G401.6 (cell line): ENCODE measurements at regions not wholly inside any gene's neighbourhood (a gene's known extent, or its start where the extent isn't known, plus 50 kb on each side); places are given as distances from the start of the nearest gene placed in this dataset.
"Not testable (repeated sequence)": the region's sequence is repeated elsewhere in the genome, so short reads cannot be mapped to it uniquely, and the experiment has no call there.

Experiments
- FAIRE-seq: peaks from 2 replicates; lab custom pipeline; 2012; peaks lifted over from hg19 to GRCh38; lab: Jason Lieb, UNC

DNA sequence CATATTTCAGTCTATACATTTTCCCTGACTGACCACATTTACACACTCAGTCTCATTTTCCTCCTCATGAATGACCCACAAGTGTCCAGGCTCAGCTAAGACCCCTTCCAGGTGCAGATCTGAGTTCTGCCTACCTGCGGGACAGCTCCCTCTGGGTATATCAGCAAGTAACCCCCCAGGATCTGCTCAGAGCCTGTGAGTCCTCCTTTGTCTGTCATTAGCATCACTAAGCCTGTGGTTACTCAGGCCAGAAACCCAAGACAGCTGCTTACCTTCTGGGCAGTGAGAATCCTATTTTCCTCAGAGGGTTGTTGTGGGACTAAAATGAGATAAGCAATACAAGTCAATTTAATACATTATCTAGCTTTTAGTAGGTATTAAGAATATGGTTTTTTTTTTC is 487.6 kb upstream of the BOD1L1 start:
- no peak for FAIRE-seq

GRCh38 chr4:14117575-14118238 is 490.2 kb upstream of the BOD1L1 start:
- FAIRE-seq: no peak

DNA sequence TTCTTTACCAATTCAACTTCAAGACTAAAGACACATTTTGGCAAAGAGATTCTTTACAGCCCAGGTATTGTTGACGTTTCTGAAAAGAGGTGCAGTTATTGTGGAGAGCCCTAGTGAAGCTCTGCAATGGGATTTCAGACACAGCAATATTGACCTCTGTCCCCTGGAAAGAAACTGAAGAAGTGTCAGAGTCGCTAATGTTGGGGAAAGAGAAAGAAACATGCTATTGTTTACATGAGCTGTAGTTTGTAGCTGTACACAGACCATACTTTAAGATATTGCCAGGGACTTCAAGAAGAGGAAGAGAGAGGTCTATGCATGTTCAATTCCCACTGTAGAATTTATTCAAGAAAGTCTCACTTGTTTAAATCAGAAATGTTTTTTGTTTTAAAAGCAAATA is 497.3 kb upstream of the BOD1L1 start:
- no peak for FAIRE-seq

- no peak for FAIRE-seq
Observed at GRCh38 chr4:14125375-14126129, 498.0 kb upstream of the BOD1L1 start.

DNA sequence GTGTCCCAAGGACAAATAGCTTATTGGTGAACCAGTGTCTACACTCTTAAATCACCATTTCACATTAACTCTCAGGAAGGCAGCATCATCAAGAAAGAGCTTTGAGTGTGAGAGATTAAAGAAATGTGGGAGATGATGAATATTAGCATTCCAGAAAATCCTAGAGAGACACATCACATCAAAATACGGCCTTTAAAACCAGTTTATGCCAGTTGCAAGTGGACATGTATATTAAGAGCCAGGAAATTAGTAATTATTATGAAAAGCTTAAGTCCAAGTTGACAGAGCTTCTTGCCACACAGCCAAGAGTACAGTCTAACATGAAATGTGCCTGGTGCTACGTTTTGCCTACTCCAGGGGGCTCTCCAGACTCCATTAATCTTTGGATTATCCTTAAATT is 503.0 kb upstream of the BOD1L1 start:
- no peak for FAIRE-seq

GRCh38 chr4:14131335-14131734 is 503.8 kb upstream of the BOD1L1 start:
- FAIRE-seq: no peak

DNA sequence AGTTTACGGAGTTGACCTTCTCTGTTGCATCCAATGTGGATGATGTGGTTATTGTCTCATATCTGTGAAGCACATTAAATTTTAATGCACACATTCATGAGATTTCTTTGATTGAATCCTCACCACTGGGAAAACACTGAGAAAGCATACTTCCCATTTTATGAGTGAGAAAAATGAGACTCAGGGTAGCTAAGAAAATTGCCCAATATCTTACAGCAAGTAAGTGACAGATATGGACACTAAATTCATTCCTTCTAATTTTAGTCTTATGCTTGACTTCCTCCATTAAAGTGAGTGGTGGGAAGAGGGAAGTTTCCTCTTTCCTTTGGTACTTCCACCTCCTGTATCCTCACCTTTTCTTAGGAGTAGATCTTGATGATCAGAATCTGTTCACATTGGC is 504.8 kb upstream of the BOD1L1 start:
- FAIRE-seq: no peak

DNA sequence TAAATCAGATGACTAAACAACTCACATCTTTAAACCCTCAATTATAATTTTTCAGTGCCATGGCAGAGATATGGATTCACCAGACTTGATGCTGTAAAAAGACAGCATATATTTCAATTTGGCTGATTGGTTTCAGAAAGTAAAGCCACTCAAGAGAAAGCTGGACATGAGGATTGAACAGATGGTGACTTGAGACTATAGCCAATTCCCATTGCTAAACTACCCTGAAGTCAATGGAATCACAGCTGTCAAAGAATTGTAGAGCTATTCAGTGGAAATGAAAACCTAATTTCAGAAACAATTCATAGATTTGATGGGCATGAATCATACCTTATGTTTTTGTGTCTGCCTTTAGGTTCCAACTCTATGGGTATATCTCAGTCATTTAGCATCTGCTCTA is 510.6 kb upstream of the BOD1L1 start:
- FAIRE-seq: no peak

DNA sequence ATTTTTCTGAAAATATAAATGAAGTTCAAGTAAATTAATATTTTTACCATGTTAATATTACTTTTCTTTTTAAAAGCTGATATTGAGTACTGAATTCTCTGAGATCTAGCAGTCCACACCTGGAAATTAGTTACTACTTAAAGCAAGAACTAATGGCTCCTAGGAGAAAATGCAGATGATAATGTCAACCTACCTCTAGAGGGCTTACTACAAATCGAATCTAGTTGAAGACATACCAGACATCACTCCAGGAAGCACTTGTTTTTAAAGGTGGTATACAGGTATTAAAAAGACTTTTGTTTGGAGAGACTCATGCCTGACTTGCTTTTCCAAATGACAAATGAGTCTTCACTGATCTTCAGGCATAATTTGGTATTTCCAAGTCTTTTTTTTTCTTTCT is 516.4 kb upstream of the BOD1L1 start:
- no peak for FAIRE-seq

GRCh38 chr4:14149176-14150053 is 521.9 kb upstream of the BOD1L1 start:
- FAIRE-seq: no peak

GRCh38 chr4:14151101-14151500 is 523.6 kb upstream of the BOD1L1 start:
- FAIRE-seq: no peak

DNA sequence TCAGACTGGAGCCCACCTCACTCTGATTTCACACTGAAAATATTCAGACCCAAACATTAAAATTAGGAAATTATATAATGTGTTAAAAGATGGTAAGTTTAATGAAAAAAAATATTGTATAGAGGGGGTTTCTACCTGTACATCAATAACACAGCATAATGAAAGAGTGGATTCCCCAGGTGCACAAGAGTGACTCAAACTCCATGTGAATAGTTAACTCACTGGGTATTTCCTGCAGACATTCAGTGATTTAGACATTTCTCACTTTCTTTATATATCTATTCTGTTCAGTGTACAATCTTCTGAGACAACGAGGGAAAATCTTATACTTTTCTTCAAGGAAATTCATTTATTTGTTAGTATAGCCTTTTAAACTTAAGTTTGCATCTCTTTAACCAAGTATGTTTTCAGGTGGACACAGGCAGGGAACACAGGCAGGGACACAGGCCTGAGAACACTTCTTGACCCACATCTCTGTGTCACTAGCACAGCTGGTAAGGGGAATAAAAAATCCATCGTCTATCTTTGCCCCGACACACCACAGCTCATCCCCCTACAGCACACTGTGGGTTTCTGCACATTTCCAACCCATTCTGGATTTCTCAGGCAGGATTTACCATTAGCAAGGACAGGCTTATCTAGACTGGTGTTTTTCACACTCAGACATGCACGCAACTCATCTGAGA is 525.5 kb upstream of the BOD1L1 start:
- no peak for FAIRE-seq

DNA sequence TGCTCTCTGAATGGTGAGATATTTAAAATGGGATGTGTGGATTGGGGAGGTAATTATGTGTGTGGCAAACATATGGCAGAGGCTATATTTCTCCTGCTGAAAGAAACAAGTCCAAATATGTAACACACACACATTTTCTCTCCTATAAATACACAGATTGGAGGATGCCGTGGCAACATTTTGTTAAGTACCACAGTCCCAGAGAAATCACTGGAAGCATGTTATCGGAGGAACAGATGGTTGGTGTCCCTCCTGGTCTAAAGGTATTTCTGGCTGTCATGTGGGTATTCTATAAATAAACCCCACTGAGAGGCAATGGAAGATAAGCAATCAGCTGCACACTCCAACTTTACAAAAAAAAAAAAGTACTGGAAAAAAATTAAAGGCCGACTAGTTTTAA is 528.3 kb upstream of the BOD1L1 start:
- no peak for FAIRE-seq

- no peak for FAIRE-seq
Observed at GRCh38 chr4:14157262-14157661, 529.7 kb upstream of the BOD1L1 start.

DNA sequence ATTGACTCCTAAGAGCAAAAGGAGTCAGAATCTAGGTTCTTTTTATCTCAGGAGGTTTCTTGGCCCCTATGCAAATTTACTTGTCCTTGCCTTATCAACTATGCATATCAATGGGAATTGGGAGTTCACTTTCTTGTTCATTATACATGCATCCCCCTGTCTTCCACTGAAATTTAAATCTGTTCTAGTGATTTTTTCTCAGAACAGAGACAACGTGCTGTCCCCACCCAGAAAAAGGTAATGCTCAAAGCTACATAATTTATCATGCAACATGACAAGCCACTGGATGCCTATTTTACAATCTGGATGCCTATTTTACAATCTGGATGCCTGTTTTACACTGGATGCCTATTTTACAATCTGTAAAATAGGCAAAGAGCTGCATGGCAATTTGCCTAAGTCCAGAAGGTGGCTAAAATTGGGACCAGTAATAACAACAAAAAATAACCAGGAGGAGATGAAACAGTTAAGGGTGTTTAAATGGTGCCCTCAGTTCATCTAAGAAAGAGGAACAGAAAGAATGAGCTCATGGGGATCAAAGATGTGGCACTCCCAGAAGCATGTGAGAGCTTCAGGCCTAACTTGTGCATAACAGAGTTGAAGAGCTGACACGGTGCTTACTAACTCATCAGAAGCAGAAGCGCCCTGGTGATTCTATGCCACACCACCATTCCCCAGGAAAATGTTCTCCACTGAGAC is 537.8 kb upstream of the BOD1L1 start:
- FAIRE-seq: no peak

GRCh38 chr4:14167876-14168510 is 540.5 kb upstream of the BOD1L1 start:
- FAIRE-seq: no peak

- FAIRE-seq: no peak
Observed at GRCh38 chr4:14168919-14169318, 541.4 kb upstream of the BOD1L1 start.

DNA sequence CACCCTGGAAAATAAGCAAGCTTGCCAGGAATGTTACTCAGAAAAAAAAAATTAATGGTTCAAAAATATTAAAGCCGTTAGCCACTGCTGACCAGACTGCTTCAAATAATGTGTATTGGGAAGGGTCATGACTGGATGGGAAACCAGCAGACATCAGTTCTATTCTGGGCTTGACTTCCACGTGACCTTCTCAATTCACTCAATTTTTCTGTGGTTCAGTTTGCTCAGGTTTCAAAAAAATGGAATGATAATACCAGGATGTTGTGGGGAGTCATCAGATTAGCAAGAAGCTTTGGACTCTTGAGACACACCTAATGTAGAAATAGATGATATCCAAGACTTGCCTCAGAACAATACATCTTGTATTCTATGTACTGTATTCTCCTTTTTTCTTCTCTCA is 541.9 kb upstream of the BOD1L1 start:
- FAIRE-seq: no peak

DNA sequence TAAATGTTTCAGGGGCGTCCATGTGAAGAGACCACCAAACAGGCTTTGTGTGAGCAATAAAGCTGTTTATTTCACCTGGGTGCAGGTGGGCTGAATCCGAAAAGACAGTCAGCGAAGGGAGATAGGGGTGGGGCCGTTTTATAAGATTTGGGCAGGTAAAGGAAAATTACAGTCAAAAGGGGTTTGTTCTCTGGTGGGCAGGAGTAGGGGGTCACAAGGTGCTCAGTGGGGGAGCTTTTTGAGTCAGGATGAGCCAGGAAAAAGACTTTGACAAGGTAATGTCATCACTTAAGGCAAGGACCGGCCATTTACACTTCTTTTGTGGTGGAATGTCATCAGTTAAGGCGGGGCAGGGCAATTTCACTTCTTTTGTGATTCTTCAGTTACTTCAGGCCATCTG is 542.4 kb upstream of the BOD1L1 start:
- FAIRE-seq: not testable (repeated sequence)

DNA sequence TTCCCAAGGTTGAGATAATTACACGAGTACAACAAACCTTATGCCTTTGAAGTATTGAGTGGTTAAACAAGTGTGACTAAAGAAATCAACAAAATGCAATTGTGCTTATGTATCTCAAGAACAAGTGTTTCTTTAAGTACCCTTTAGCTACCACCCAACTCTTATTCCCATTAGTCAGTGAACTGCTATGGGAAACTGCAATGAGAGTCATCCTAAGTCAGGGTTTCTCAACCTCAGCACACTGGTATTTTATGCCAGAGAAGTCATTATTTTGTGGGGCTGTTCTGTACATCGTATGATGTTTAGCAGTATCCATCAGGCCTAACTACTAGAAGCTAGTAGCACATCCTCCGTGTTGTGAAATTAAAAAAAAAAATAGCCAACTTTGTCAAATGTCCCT is 549.1 kb upstream of the BOD1L1 start:
- FAIRE-seq: no peak

GRCh38 chr4:14177987-14178386 is 550.5 kb upstream of the BOD1L1 start:
- no peak for FAIRE-seq
